GM21367 (cell line): ENCODE measurements at regions not wholly inside any gene's neighbourhood (a gene's known extent, or its start where the extent isn't known, plus 50 kb on each side); places are given as distances from the start of the nearest gene placed in this dataset.
"Not testable (repeated sequence)": the region's sequence is repeated elsewhere in the genome, so short reads cannot be mapped to it uniquely, and the experiment has no call there.

Experiments
- ATAC-seq: cut with Tn5 transposase; IDR thresholded peaks from one replicate; pipeline ENCODE4 v1.9.1; 2021; ENCODE audit not compliant: unreplicated experiment

DNA sequence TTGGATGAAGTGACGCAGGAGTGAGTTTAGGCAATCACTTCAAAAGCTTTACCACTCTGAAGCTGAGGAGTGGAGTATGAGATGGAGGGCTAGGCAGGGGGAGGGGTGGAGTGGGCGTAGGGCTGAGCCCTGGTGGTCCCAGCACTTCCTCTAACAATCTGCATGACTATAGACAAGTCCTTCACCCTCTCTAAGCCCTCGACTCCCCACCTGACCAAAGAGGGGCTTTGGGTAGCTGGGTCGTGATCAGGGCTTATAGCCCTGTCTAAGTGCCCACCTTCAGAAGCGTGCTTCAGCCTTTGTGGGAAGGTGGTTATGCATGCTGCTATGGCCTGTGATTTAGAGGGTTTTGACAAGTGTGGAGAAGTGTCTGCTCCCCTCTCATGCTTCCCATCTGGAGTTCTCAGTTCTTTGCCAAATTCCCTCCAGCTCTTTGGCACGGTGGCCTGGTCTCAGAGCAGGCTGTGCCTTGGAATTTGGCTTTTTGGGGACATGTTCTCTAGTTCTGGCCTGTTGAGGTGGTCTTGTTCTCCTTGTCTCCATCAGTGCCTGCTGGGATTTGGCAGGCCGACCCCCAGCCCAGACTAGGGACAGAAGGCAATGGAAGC, 53.0 kb downstream of the ACTBL2 start:
- no peak for ATAC-seq

DNA sequence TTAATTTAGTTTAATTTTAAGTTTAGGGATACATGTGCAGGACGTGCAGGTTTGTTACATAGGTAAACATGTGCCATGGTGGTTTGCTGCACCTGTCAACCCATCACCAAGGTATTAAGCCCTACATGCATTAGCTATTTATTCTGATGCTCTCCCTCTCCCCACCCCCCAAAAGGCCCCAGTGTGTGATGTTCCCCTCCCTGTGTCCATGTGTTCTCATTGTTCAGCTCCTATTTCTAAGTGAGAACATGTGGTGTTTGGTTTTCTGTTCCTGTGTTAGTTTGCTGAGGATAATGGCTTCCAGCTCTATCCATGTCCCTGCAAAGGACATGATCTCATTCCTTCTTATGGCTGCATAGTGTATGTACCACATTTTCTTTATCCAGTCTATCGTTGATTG, 53.6 kb downstream of the ACTBL2 start:
- not testable (repeated sequence) for ATAC-seq

DNA sequence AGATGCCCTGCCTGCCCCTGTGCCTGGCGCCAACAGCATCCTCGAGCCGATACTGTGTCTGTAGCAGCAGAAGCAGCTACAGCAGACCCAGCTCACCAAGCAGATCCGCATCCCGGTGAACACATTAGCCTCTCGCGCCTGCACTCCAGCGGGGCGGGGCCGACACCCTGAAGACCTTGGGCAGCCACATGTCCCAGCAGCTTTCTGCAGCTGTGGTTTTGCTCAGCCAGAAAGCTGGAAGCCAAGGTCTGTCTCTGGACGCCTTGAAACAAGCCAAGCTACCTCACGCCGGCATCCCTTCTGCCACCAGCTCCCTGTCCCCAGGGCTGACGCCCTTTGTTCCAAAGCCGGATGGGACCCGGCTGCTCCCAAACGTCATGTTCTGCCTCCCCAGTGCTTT, 59.6 kb downstream of the ACTBL2 start:
- ATAC-seq: no peak

DNA sequence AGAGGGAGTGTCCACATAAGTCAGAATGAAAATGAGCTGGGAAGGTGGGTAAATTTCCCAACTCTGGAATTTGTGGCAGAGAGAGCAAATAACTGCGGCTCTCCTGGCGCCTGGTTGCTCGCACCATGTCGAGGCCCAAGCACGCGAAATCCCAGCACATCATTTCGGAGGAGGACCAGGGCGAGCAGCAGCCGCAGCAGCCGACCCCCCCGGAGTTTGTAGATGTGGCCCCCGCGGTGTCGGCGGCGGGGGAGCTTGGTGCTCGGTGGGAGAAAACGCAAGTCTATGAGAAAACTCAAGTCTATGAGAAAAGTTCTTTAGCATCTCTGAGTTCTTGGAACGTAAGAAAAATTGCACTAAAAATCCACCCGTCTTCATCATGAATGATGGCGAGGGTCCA, 60.3 kb downstream of the ACTBL2 start:
- no peak for ATAC-seq

DNA sequence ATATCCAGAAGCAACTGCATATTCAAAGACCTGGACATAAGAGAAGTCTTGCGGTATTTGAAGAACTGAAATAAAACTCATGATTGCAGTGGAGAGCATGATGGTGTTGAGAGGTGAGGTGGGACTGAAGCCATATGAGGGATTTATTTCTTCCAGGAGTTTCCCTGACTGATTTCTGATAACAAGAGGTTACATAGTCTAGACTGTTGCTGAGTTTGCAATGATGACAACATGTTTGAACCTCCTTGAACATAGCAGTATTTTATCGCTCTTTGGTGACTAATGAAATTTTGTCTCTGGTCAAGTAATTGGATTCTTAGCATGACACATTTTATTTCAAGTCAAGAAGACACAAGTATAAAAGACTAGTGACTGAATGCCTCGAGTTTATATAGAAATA, 61.8 kb downstream of the ACTBL2 start:
- ATAC-seq: no peak

DNA sequence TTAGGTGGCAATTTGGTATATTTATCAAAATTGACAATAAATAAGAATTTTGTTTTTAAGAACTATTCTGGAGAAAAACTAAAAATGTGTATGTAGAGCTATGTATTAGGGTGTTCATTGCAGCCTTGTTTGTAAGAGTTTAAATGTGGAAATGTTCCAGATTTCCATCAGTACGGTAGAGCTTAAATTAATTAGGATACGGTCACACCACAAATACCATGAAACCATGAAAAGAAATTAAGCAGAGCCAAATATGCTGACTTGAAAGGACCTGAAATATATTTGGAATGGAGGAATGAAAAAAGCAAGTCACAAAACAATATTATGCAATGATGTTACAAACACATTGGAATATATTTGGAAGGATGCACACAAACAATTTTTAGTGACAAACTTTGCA, 64.6 kb downstream of the ACTBL2 start:
- no peak for ATAC-seq

DNA sequence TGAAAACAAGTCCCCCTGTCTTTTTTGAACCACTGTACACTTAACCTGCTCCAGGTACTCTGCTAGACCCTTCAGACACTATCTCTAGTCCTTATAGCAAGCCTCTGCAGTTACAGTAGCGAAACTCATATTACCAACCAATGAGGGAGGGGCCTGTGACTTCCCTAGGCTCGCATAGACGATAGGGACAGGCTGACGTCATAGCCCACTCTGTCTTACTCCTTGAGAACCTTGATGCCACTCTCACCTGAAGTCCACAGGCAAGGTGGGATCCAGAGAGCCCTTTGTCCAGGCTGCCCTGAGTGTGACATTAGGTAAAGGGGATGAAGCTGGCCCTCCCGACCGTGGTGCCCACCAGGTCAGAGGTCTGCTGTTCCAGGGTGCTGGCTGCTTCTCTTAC, 65.3 kb downstream of the ACTBL2 start:
- ATAC-seq: no peak

DNA sequence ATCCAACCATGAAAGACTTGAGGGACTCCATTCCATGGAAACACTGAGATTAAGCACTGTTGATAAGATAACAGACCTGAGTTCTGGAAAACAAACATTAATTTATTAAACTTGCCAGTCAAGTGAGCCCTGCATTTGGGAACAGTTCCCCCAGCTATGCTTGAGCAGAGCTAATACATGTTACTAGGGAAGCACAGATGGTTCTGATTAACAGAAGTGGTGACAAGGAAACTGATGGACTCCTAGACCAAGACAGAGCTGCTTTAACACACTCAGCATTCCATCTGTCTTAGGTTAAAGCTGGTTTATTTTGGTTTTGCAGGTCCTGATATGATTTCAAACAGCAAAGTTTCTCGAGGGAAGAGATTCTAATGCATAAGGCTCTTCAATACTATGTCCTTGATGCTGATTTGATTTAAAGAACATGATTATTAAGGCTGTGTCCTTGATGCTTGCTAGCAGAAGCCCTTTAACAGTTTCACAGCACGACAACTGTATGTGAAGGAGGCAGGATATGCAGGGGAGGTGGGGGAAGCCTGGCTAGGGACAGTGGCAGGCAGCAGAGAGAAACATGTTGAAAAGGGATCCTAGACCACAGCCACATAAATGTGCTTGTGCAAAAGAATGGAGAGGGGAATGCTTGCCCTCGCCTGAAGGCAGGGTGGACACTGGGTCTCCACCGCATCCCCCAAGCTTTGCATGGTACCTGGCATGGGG, 66.2 kb downstream of the ACTBL2 start:
- no peak for ATAC-seq

DNA sequence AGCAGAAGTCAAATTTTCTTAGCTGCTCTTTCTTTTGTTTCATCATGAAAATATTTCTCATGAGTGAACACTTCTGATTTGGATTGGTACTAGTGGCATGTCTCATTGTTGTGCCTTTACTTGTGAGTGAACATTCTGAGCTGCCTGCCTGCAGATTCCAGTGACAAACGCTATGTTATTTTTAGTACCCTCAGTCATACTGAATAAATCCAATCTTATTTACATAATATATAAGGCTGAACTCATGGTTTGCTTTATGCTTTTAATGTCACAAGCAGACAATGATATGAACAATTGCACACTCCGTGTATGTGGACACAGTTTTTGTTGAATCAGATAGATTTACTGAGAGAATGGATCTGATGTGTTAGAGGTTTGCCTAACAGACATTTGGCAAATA, 67.8 kb downstream of the ACTBL2 start:
- no peak for ATAC-seq

DNA sequence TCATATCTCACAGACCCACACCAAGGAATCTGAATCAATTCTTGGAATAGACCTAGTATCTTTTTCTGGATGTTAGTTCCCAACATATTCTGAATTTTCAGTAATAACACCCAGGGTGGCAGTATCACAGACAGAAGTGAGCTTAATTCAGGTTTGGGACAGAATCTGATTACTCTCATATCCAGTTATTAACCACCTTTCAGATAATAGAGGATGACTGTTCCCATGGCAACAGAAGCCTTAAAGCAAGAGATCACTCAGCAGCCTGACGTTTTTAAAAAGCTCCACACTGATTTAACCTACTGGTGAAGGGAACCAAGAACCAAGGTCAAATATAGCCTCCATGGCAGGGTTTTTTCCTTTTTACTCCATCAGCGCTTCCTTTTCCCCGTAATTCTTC, 68.4 kb downstream of the ACTBL2 start:
- no peak for ATAC-seq

DNA sequence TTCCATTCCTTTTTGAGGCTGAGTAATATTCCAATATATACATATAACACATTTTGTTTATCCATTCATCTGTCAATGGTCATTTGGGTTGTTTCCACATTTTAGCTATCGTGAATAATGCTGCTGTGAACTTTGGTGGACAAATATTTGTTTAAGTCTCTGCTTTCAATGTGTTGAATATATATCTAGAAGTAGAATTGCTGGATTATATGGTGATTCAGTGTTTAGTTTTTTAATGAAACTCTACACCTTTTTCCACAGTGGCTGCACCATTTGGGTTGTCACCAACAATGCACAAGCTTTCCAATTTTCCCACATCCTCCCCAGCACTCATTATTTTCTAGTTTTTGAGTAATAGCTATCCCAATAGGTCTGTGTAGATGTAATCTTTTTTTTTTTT, 69.5 kb downstream of the ACTBL2 start:
- ATAC-seq: no peak

DNA sequence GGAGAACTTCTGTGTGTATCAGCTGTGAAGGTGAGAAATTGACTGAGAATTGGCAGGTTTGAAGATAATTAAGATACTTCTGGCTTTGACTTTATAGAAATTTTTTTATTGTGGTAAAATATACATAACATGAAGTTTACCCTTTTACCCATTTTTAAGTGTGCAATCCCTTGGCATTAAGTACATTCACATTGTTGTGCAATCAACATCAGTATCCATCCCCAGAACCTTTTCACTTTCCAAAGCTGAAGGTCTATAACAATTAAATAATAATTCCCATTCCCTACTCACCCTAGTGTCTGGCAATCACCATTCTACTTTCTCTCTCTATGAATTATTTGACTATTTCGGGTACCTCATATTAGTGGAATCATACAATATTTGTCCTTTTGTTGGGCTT, 69.9 kb downstream of the ACTBL2 start:
- ATAC-seq: no peak

DNA sequence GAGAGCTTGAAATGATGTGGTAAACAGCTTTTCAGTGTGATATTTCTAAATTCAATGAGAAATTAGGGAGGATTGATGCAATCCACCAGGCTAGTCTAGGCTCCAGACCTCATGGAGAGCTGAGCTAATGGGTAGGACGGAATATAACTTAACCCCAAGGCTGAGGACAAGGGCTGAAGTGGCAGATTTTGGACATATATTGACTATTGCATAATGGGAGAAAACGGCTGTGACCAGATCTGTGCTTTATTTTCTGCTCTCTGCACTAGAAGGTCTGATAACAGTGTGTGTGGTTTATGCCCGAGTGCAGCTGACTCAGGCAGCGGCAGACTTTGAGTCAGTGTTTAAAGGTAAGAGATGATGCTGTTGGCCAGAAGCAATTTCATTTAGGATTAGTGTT, 70.6 kb downstream of the ACTBL2 start:
- ATAC-seq: no peak

DNA sequence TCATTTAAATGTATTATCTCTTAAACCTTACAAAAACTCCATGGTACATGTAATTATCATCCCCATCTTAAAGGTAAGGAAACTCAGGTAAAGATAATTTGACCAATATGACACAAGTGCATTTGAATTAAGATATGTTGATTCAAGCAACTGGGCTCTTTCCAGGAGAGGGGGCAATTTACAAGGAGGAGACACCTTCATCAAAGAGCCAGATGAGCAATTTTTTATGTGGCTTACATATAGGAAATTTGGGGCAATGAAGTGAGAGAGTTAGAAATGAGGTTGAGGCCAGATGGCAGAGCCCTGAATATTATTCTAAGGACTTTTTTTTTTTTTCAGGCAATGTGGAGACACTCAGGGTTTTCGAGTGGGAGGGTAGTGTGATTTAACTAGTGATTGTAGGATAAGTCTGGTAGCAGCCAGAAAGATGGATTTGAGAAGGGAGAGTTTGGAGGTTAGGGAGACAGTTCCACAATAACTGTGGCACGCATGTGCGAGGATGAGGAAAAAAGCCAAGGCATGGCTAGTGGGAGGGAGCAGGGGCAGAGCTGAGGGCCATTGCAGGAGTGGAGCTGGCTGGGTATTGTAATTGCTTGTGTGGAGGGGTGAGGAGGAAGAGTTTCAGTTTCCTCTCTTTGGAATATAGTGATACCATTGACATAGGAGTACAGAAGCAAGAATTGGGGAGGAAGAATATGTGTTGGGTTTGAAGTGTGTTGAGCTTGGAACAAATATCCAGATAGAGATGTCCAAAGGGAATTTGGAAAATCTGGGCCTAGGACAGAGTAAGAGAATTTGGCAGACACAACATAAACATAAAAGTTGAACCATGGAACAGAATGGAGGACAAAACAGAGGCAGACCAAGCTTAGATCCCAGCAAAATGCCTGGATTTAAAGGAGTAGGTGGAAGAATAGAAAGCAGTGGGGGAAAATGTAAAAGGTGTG, 72.0 kb downstream of the ACTBL2 start:
- no peak for ATAC-seq

DNA sequence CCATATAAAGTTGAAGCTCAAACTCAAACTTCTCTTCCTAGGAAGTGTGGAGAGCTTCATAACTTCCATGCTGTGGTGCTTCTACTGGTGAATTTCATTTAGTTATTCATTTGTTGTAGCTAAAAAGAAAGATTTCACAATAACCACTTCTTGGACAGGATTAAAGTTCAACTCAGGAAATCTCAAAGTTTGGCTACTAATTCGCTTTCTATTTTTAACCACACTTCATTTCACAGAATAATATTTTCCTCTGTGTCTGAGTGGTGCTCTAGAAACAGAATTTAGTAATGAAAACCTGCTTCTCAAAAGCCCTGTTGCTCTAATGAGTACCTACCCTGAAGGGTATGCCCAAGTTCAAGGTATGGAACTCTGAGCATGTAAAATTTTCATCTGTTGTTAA, 73.9 kb downstream of the ACTBL2 start:
- ATAC-seq: no peak

DNA sequence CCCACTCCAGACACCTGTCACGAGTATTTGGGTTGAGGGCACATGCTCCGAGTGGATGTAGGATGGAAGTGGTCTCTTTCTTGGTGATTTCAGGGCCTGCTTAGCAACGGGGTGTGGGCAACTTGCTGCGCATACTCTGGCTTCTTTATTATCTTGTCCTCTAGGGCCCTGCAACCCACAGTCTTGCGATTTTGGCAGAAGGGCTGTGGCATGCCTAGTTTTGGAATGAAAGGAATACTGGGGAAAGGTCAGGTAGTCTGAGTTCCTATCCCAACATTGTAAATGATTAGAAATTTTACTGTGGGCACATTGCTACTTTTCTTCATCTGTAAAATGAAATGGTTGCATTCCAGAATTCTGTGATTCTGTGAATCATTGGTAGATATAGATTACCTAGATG, 74.3 kb downstream of the ACTBL2 start:
- ATAC-seq: no peak

DNA sequence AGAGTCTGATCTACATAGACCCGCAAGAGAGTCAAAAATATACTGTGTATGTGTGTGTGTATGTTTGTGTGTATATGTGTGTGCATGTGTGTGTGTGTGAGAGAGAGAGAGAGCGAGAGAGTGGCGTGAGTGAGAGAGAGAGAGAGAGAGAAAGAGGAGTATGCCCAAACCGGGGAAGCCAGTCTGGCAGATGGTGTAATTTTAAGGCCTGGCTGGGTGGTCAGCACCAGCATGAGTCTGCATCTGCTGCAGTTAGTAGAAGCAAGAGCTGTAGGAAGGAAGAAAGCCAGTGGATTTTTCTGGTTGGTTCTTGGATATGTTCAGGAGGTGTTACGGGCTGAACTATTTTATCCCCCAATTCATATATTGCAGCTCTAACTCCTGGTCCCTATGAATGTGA, 75.2 kb downstream of the ACTBL2 start:
- no peak for ATAC-seq

DNA sequence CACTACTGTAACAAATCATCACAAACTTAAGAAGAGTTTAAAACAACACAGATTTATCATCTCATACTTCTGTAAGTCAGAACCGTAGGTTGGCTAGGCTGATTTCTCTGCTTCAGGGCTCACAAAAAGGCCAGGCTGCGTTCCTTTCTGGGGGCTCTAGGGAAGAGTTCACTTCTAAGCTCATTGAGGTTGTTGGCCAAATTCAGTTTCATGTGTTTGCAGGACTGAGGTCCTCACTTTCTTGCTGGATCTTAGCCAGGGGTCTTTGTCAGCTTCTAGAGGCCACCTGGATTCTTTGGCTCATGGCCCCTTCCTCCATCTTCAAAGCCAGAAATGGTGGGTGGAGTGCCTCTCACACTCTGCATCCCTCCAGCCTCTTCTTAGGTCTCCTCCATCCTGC, 76.0 kb downstream of the ACTBL2 start:
- ATAC-seq: no peak

DNA sequence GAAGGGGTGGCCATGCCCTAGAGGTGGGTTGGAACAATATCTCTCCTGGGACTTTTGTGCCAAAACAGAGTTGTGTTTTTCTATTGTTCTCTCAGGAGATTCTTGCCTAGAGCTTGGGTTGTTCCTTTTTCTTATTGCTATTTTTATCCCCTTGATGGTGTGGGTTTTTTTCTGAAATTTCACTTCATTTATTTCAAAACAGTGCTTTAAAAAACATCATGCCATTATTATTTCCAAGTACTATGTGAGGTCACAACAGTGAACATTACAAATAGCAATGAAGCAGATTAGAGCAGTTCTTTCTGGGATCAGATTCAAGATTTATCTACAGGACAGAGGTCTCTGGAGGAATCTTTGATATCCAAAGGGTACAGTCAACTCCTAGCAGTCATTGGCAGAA, 76.6 kb downstream of the ACTBL2 start:
- no peak for ATAC-seq

DNA sequence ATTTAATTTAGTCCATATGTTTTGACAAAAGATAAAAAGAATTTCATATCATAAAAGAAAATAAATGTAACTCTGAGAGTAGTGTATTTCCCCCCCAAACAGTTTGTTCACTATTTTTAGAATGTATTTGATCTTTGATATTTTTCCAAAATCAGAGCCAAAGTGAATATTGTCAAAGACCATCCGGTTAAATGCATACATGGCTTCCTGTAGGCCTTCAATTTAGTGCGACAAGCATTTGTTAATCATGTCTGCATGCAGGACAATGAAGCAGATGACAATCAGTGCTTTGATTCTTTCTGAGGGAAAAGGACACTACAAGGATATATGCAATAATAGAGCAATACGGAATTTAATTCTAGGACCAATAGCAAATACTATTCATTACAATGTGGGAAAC, 79.8 kb downstream of the ACTBL2 start:
- no peak for ATAC-seq

DNA sequence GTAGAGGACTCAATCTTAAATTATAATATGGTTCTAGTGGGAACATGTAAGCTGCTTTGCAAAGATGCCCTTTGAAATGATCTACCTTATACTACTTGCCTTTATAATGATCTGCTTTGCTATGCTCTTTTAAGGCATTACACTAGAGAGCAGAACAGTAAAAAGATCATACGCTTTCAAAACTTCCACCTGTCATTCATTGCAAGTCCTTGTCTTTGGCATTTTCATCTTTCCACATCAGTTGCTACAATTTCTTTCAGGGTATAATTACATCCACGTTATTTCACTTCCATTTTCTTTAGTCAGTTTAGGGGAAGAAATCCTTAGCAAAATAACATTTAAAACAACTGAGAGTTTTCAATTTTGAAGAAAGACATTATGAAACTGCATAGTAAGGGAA, 80.3 kb downstream of the ACTBL2 start:
- no peak for ATAC-seq
